Activated CD4-positive, alpha-beta T cell treated with anti-CD3 and anti-CD28 coated beads, Interleukin-10, Interleukin-2, amounts not matched to agents 100 ng/mL and 50 ng/mL, durations not matched to agents 16 hours and 8 hours (primary cell): ENCODE measurements at regions not wholly inside any gene's neighbourhood (a gene's known extent, or its start where the extent isn't known, plus 50 kb on each side); places are given as distances from the start of the nearest gene placed in this dataset.
"Not testable (repeated sequence)": the region's sequence is repeated elsewhere in the genome, so short reads cannot be mapped to it uniquely, and the experiment has no call there.

ENCODE experiments used
- DNase-seq: peaks from one replicate; pipeline ENCODE4 v3.0.0-alpha.2; 2020

GRCh38 chrX:121307449-121307848 is 260.0 kb downstream of the GLUD2 start:
- DNase-seq = peak; percentile 86

GRCh38 chrX:121308276-121308805 is 260.9 kb downstream of the GLUD2 start:
- DNase-seq = peak; percentile 95

- no peak for DNase-seq
Measured at GRCh38 chrX:121310820-121311219, 263.4 kb downstream of the GLUD2 start.

GRCh38 chrX:121320441-121320840 is 273.0 kb downstream of the GLUD2 start:
- no peak for DNase-seq

GRCh38 chrX:121322159-121322558 is 274.7 kb downstream of the GLUD2 start:
- DNase-seq = no peak

GRCh38 chrX:121323337-121323736 is 275.9 kb downstream of the GLUD2 start:
- no peak for DNase-seq

GRCh38 chrX:121333942-121334341 is 286.5 kb downstream of the GLUD2 start:
- DNase-seq = no peak

GRCh38 chrX:121336831-121337421 is 289.5 kb downstream of the GLUD2 start:
- no peak for DNase-seq

- DNase-seq = no peak
Measured at GRCh38 chrX:121337816-121338215, 290.4 kb downstream of the GLUD2 start.

GRCh38 chrX:121349263-121349662 is 301.9 kb downstream of the GLUD2 start:
- DNase-seq = no peak

GRCh38 chrX:121356139-121356849 is 308.9 kb downstream of the GLUD2 start:
- no peak for DNase-seq

GRCh38 chrX:121356850-121357171 is 309.4 kb downstream of the GLUD2 start:
- DNase-seq = no peak

- no peak for DNase-seq
Measured at GRCh38 chrX:121360280-121360679, 312.9 kb downstream of the GLUD2 start.

GRCh38 chrX:121365572-121366161 is 318.3 kb downstream of the GLUD2 start:
- DNase-seq = peak; percentile 1

GRCh38 chrX:121374471-121374870 is 327.1 kb downstream of the GLUD2 start:
- DNase-seq = no peak

GRCh38 chrX:121381915-121382314 is 334.5 kb downstream of the GLUD2 start:
- not testable (repeated sequence) for DNase-seq

- DNase-seq = no peak
Measured at GRCh38 chrX:121389976-121390714, 342.7 kb downstream of the GLUD2 start.

GRCh38 chrX:121405826-121406225 is 358.4 kb downstream of the GLUD2 start:
- no peak for DNase-seq

- DNase-seq = peak; percentile 3
Measured at GRCh38 chrX:121407627-121408026, 360.2 kb downstream of the GLUD2 start.

GRCh38 chrX:121431514-121431913 is 384.1 kb downstream of the GLUD2 start:
- DNase-seq = not testable (repeated sequence)

GRCh38 chrX:121433289-121433688 is 385.9 kb downstream of the GLUD2 start:
- DNase-seq = no peak

- not testable (repeated sequence) for DNase-seq
Measured at GRCh38 chrX:121437666-121438065, 390.3 kb downstream of the GLUD2 start.

GRCh38 chrX:121455890-121456289 is 408.5 kb downstream of the GLUD2 start:
- no peak for DNase-seq

- no peak for DNase-seq
Measured at GRCh38 chrX:121456315-121456714, 408.9 kb downstream of the GLUD2 start.
